Upper lobe of left lung (tissue), 6 donors: ENCODE measurements at regions not wholly inside any gene's neighbourhood (a gene's known extent, or its start where the extent isn't known, plus 50 kb on each side); places are given as distances from the start of the nearest gene placed in this dataset.
"Not testable (repeated sequence)": the region's sequence is repeated elsewhere in the genome, so short reads cannot be mapped to it uniquely, and the experiment has no call there.

Experiments
- ATAC-seq, 2 donors: fragments of 200-7000 bp; cut with Tn5 transposase; one replicate each; pipeline ENCODE4 v1.9.1; 2022; ENCODE audit warnings: mild to moderate bottlenecking in 2 of 2, moderate library complexity in 2 of 2; ENCODE audit not compliant: low FRiP score in 2 of 2
- DNase-seq, 2 donors: peaks; one replicate each; pipeline ENCODE4 v3.0.0-alpha.2; 2019 to 2020
- H3K27ac ChIP-seq, 4 donors: fragments of 200-600 bp; sonication (generic); one replicate each; pipeline ENCODE4 v1.5.1; 2016 to 2019
- H3K27me3 ChIP-seq, 4 donors: fragments of 200-600 bp; sonication (generic); one replicate each; pipeline ENCODE4 v1.5.1; 2017 to 2019
- H3K36me3 ChIP-seq, 4 donors: fragments of 200-600 bp; sonication (generic); one replicate each; pipeline ENCODE4 v1.5.1; 2016 to 2019
- H3K4me1 ChIP-seq, 4 donors: fragments of 200-600 bp; sonication (generic); one replicate each; pipeline ENCODE4 v1.5.1; 2018 to 2019
- H3K4me3 ChIP-seq, 4 donors: fragments of 200-600 bp; sonication (generic); one replicate each; pipeline ENCODE4 v1.5.1; 2017 to 2019; ENCODE audit warnings: mild to moderate bottlenecking in 2 of 4, moderate library complexity in 1 of 4
- H3K9me3 ChIP-seq, 4 donors: fragments of 200-600 bp; sonication (generic); one replicate each; pipeline ENCODE4 v1.5.1; 2018 to 2019
- CTCF ChIP-seq, 6 experiments: fragments of 450-650 bp in 4 of 6; fragments of 200-600 bp in 2 of 6; sonication (generic) in 2 of 6; IDR thresholded peaks; one replicate each; pipeline ENCODE4 v1.5.1; 2016 to 2019; ENCODE audit warnings: antibody characterized with exemption in 6 of 6
- EP300 ChIP-seq, 4 donors: sonication (generic); formaldehyde crosslinking; IDR thresholded peaks; one replicate each; pipeline ENCODE4 v1.5.1; 2017; ENCODE audit warnings: antibody characterized with exemption in 4 of 4, control low read depth in 2 of 4
- POLR2A ChIP-seq, 4 donors: fragments of 450-650 bp; IDR thresholded peaks; one replicate each; pipeline ENCODE4 v1.5.1; 2016 to 2017; ENCODE audit warnings: antibody characterized with exemption in 4 of 4, mild to moderate bottlenecking in 2 of 4
- POLR2AphosphoS5 ChIP-seq, 2 donors: sonication (generic); formaldehyde crosslinking; IDR thresholded peaks; one replicate each; pipeline ENCODE4 v1.5.1; 2017; ENCODE audit warnings: antibody characterized with exemption in 2 of 2
- WGBS, 2 donors: methylation state at CpG; one replicate each; pipeline ENCODE4 v1.1.5; 2017 to 2018; 5-methylcytosine and 5-hydroxymethylcytosine counted together
- donor health status: DM: no; HTN: no; CAD: no; lungs with moderate emphysema.
- donor health status: DM: no; HTN: yes; CAD: no; lungs with severe emphysema.

GRCh38 chr16:63410594-63410993, 1374.4 kb upstream of the CDH8 start:
- Histone ChIP-seq H3K36me3 (no peaks in the 10 kb centered on the region), H3K4me3 (no peak overlapping the region), H3K27me3 (no peaks in the 10 kb centered on the region), H3K27ac (no peak overlapping the region), H3K4me1 (no peaks in the 10 kb centered on the region), H3K9me3 (no peaks in the 10 kb centered on the region)
- 97 to 98% methylated on average over 1 of the region's 1 CpG for WGBS, 2 donors
- no peak for DNase-seq
- no peak for TF ChIP-seq POLR2A (IDR thresholded peaks at IDR 0.05)
- ATAC-seq = no peak

- Histone ChIP-seq H3K36me3 (no peaks in the 10 kb centered on the region), H3K27me3 (no peaks in the 10 kb centered on the region), H3K9me3 (no peaks in the 10 kb centered on the region), H3K27ac (no peak overlapping the region), H3K4me3 (no peak overlapping the region), H3K4me1 (no peaks in the 10 kb centered on the region)
- ATAC-seq (no peak), DNase-seq (peak in 1 of 2 donors; percentile 13)
- TF ChIP-seq POLR2AphosphoS5 (IDR thresholded peaks at IDR 0.05) = no peak
- TF ChIP-seq POLR2A (IDR thresholded peaks at IDR 0.05) = no peak
- TF ChIP-seq EP300 (IDR thresholded peaks at IDR 0.05) = no peak
- TF ChIP-seq CTCF (IDR thresholded peaks at IDR 0.05) = no peak
- WGBS, 2 donors = 88 to 95% methylated on average over 10 to 11 of the region's 11 CpGs
Observed at GRCh38 chr16:63403792-63404191, 1367.6 kb upstream of the CDH8 start.

- not testable (repeated sequence) for H3K4me3 ChIP-seq
- WGBS, 2 donors = 82 to 90% methylated on average over 17 to 18 of the region's 18 CpGs
Observed at GRCh38 chr16:63388277-63388676, 1352.0 kb upstream of the CDH8 start.

GRCh38 chr16:63385714-63386432, 1349.6 kb upstream of the CDH8 start:
- no peak overlapping the region for H3K27ac ChIP-seq
- no peaks in the 10 kb centered on the region for H3K9me3 ChIP-seq
- TF ChIP-seq CTCF (IDR thresholded peaks at IDR 0.05) (no peak), EP300 (IDR thresholded peaks at IDR 0.05) (no peak)
- ATAC-seq (no peak), DNase-seq (no peak)
- H3K4me3 ChIP-seq = no peak overlapping the region
- H3K27me3 ChIP-seq = no peaks in the 10 kb centered on the region
- H3K36me3 ChIP-seq = no peaks in the 10 kb centered on the region
- H3K4me1 ChIP-seq = no peaks in the 10 kb centered on the region
- 59% methylated on average over 7 of the region's 7 CpGs for WGBS, 2 donors

More at GRCh38 chr16:63388277-63388676, 1352.0 kb upstream of the CDH8 start:
- not testable (repeated sequence) for H3K36me3 ChIP-seq, H3K4me1 ChIP-seq, ATAC-seq, H3K9me3 ChIP-seq, H3K27ac ChIP-seq, H3K27me3 ChIP-seq
- DNase-seq = peak in 1 of 2 donors; percentile 58

GRCh38 chr16:63373744-63374143, 1337.5 kb upstream of the CDH8 start:
- Histone ChIP-seq H3K4me1 (no peaks in the 10 kb centered on the region), H3K4me3 (no peak overlapping the region), H3K36me3 (no peaks in the 10 kb centered on the region), H3K9me3 (no peaks in the 10 kb centered on the region), H3K27me3 (no peaks in the 10 kb centered on the region), H3K27ac (no peak overlapping the region)
- TF ChIP-seq EP300 (IDR thresholded peaks at IDR 0.05) = no peak
- WGBS, 2 donors = 76 to 88% methylated on average over 1 of the region's 1 CpG
- ATAC-seq (no peak), DNase-seq (no peak)

- no peaks in the 10 kb centered on the region for H3K27me3 ChIP-seq
- H3K36me3 ChIP-seq = no peaks in the 10 kb centered on the region
- no peak for ATAC-seq
- H3K4me3 ChIP-seq = no peak overlapping the region
- no peaks in the 10 kb centered on the region for H3K9me3 ChIP-seq
- TF ChIP-seq EP300 (IDR thresholded peaks at IDR 0.05) (no peak), POLR2A (IDR thresholded peaks at IDR 0.05) (no peak), POLR2AphosphoS5 (IDR thresholded peaks at IDR 0.05) (no peak), CTCF (IDR thresholded peaks at IDR 0.05) (no peak)
- H3K4me1 ChIP-seq = no peaks in the 10 kb centered on the region
- H3K27ac ChIP-seq = no peak overlapping the region
- DNase-seq = no peak
Observed at GRCh38 chr16:63372815-63373214, 1336.6 kb upstream of the CDH8 start.
